ENCODE measurements at regions not wholly inside any gene's neighbourhood (a gene's known extent, or its start where the extent isn't known, plus 50 kb on each side); places are given as distances from the start of the nearest gene placed in this dataset.

GRCh38 chr3:145623349-145623748, 537.6 kb downstream of the PLOD2 start:
- Histone ChIP-seq H3K4me1 (ENCODE audit: control insufficient read depth, insufficient read depth, low read length) (no peaks in the 10 kb centered on the region), H3K27ac (ENCODE audit: insufficient read depth, low read depth, low read length, poor library complexity, severe bottlenecking) (no peak overlapping the region), H3K27me3 (ENCODE audit: control insufficient read depth, insufficient read depth, low read length, poor library complexity, severe bottlenecking) (no peaks in the 10 kb centered on the region), H3K4me3 (ENCODE audit: insufficient read depth, low read depth, low read length) (no peak overlapping the region), H3K36me3 (ENCODE audit: control insufficient read depth, insufficient read depth, low read length) (no peaks in the 10 kb centered on the region), H3K9me3 (ENCODE audit: control insufficient read depth, low read length) (no peaks in the 10 kb centered on the region)

DNA sequence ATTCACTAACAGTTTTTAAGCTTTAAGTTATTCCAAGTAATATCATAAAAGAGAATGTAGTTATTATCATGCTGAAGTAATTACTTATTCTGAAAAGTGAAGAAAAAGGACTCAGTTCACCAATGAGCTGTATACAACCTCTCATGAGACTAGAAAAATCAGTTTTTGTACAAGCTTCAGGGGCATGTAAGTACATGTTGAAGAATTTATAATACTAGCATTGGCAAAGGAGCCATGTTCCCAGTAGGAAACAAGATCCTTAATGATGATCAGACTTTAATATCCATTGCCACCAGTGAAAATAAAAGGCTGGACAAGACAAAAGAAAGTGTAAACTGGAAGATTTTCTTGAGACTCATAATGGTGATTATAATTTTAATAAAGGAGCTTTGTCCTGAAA, 532.8 kb downstream of the PLOD2 start:
- Histone ChIP-seq H3K27ac (ENCODE audit: insufficient read depth, low read depth, low read length, poor library complexity, severe bottlenecking) (no peak overlapping the region), H3K9me3 (ENCODE audit: control insufficient read depth, low read length) (no peaks in the 10 kb centered on the region), H3K4me3 (ENCODE audit: insufficient read depth, low read depth, low read length) (no peak overlapping the region), H3K27me3 (ENCODE audit: control insufficient read depth, insufficient read depth, low read length, poor library complexity, severe bottlenecking) (no peaks in the 10 kb centered on the region), H3K36me3 (ENCODE audit: control insufficient read depth, insufficient read depth, low read length) (no peaks in the 10 kb centered on the region), H3K4me1 (ENCODE audit: control insufficient read depth, insufficient read depth, low read length) (no peaks in the 10 kb centered on the region)

DNA sequence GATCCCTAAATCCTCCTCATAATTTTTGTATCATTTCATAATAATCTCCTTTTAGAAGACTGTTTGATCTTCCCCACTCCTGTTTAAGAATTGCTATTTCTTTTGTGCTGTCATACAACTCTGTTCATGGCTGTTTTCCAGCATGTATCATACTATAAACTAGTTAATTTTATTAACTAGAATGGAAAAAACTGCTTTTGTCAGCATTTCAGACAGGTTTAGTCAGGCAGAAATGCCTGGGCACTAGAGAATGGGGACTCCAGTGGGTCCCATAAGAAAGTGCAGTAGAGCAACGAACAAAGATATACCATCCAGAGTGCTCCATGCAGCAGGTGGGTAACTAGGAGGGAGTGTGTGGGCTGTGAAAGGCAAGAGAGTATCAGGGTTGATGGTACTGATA, 523.9 kb downstream of the PLOD2 start:
- H3K36me3 ChIP-seq (ENCODE audit: control insufficient read depth, insufficient read depth, low read length): no peaks in the 10 kb centered on the region
- H3K4me3 ChIP-seq (ENCODE audit: insufficient read depth, low read depth, low read length): no peak overlapping the region
- no peaks in the 10 kb centered on the region for H3K4me1 ChIP-seq (ENCODE audit: control insufficient read depth, insufficient read depth, low read length)
- no peaks in the 10 kb centered on the region for H3K27me3 ChIP-seq (ENCODE audit: control insufficient read depth, insufficient read depth, low read length, poor library complexity, severe bottlenecking)
- WGBS, 2 experiments: 93 to 100% methylated on average over 1 of the region's 1 CpG
- H3K27ac ChIP-seq (ENCODE audit: insufficient read depth, low read depth, low read length, poor library complexity, severe bottlenecking): no peak overlapping the region
- H3K9me3 ChIP-seq (ENCODE audit: control insufficient read depth, low read length): no peaks in the 10 kb centered on the region

DNA sequence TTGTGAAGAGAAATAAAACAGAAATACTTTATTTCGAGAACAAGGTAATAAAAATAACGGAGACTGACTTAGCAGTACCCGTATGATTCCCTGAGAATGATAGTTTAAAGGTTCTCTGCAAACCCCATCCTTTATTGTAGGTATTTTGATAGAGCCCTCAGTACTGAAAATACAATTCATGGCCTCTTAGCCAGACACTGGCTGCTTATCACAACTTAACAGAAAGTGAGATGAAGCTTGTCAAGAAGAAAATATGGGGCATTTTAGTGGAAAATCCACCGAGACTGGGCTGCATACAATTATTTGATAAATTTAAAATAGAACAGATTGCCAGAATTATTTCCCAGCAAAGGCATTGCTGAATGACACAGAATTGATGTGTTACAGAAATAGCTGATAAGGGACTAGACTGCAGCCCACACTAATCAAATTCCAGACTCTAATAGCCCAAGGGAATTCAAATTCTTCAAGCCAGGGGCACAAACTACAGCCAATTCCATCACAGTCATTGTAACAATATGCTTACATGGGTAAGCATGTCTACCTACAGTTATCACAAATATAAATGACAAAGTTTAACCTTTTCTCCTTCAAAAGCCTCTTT, 521.9 kb downstream of the PLOD2 start:
- no peaks in the 10 kb centered on the region for H3K9me3 ChIP-seq (ENCODE audit: control insufficient read depth, low read length)
- 92 to 100% methylated on average over 3 to 4 of the region's 4 CpGs for WGBS, 2 experiments
- no peaks in the 10 kb centered on the region for H3K36me3 ChIP-seq (ENCODE audit: control insufficient read depth, insufficient read depth, low read length)
- H3K4me3 ChIP-seq (ENCODE audit: insufficient read depth, low read depth, low read length): no peak overlapping the region
- no peaks in the 10 kb centered on the region for H3K27me3 ChIP-seq (ENCODE audit: control insufficient read depth, insufficient read depth, low read length, poor library complexity, severe bottlenecking)
- no peaks in the 10 kb centered on the region for H3K4me1 ChIP-seq (ENCODE audit: control insufficient read depth, insufficient read depth, low read length)
- no peak overlapping the region for H3K27ac ChIP-seq (ENCODE audit: insufficient read depth, low read depth, low read length, poor library complexity, severe bottlenecking)

DNA sequence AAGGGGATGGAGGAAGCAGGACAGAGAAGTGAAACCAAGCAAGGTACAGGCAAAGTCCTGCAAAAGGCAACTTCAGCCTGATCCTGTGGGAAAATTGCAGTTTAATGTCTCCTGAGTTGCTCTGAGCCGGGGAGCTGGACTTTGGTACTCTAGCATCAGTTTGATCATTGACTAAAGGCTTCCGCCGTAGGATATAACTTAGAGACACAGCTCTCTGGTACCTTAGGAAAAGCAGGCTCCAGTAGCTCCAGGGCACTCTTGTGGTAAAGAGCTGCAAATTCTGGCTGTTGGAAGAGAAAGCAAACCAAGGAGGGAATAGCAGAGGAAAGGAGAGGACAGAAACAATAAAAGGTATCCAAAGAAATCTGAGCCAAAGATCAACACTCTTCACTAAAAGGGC, 521.1 kb downstream of the PLOD2 start:
- Histone ChIP-seq H3K4me3 (ENCODE audit: insufficient read depth, low read depth, low read length) (no peak overlapping the region), H3K27me3 (ENCODE audit: control insufficient read depth, insufficient read depth, low read length, poor library complexity, severe bottlenecking) (no peaks in the 10 kb centered on the region), H3K4me1 (ENCODE audit: control insufficient read depth, insufficient read depth, low read length) (no peaks in the 10 kb centered on the region), H3K9me3 (ENCODE audit: control insufficient read depth, low read length) (no peaks in the 10 kb centered on the region), H3K27ac (ENCODE audit: insufficient read depth, low read depth, low read length, poor library complexity, severe bottlenecking) (no peak overlapping the region), H3K36me3 (ENCODE audit: control insufficient read depth, insufficient read depth, low read length) (no peaks in the 10 kb centered on the region)
- WGBS, 2 experiments: 87 to 90% methylated on average over 3 of the region's 3 CpGs

- H3K27ac ChIP-seq (ENCODE audit: insufficient read depth, low read depth, low read length, poor library complexity, severe bottlenecking): no peak overlapping the region
- H3K4me1 ChIP-seq (ENCODE audit: control insufficient read depth, insufficient read depth, low read length): no peaks in the 10 kb centered on the region
- H3K27me3 ChIP-seq (ENCODE audit: control insufficient read depth, insufficient read depth, low read length, poor library complexity, severe bottlenecking): no peaks in the 10 kb centered on the region
- H3K36me3 ChIP-seq (ENCODE audit: control insufficient read depth, insufficient read depth, low read length): no peaks in the 10 kb centered on the region
- H3K9me3 ChIP-seq (ENCODE audit: control insufficient read depth, low read length): peaks cover 2% of the 10 kb centered on the region
- no peak overlapping the region for H3K4me3 ChIP-seq (ENCODE audit: insufficient read depth, low read depth, low read length)
Observed at GRCh38 chr3:145648396-145648795, 512.6 kb downstream of the PLOD2 start.

GRCh38 chr3:145649368-145649887, 511.6 kb downstream of the PLOD2 start:
- Histone ChIP-seq H3K36me3 (ENCODE audit: control insufficient read depth, insufficient read depth, low read length) (no peaks in the 10 kb centered on the region), H3K27me3 (ENCODE audit: control insufficient read depth, insufficient read depth, low read length, poor library complexity, severe bottlenecking) (no peaks in the 10 kb centered on the region), H3K4me1 (ENCODE audit: control insufficient read depth, insufficient read depth, low read length) (no peaks in the 10 kb centered on the region), H3K9me3 (ENCODE audit: control insufficient read depth, low read length) (peaks cover 2% of the 10 kb centered on the region), H3K4me3 (ENCODE audit: insufficient read depth, low read depth, low read length) (no peak overlapping the region), H3K27ac (ENCODE audit: insufficient read depth, low read depth, low read length, poor library complexity, severe bottlenecking) (no peak overlapping the region)
- WGBS, 2 experiments: 93 to 94% methylated on average over 8 of the region's 8 CpGs

DNA sequence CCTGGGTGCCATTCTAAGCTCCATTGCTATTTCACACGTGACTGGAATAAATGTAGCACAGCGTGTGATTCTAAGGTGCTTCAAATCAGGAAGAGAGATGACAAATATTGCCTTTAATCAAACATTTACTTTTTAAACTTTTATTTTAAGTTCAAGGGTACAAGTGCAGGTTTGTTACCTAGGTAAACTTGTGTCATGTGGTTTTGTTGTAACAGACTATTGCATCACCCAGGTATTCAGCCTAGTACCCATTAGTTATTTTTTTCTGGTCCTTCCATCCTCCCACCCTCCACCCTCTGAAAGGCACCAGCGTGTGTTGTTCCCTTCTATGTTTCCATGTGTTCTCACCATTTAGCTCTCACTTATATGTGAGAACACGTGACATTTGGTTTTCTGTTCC, 510.8 kb downstream of the PLOD2 start:
- H3K4me1 ChIP-seq (ENCODE audit: control insufficient read depth, insufficient read depth, low read length): no peaks in the 10 kb centered on the region
- H3K36me3 ChIP-seq (ENCODE audit: control insufficient read depth, insufficient read depth, low read length): no peaks in the 10 kb centered on the region
- WGBS, 2 experiments: 92 to 97% methylated on average over 4 of the region's 4 CpGs

DNA sequence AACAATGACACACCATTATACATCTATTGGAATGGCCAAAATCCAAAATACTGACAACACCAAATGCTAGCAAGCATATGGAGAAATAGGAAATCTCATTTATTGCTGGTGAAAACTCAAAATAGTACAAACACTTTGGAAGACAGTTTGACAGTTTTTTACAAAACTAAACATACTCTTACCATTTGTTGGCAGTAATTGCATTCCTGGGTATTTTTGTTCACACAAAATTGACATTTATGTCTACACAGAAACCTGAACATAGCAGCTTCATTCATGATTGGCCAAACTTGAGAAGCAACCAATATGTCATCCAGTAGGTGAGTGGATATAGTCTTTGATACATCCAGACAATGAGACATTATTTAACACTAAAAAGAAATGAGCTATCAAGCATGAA, 489.9 kb downstream of the PLOD2 start:
- H3K27me3 ChIP-seq (ENCODE audit: control insufficient read depth, insufficient read depth, low read length, poor library complexity, severe bottlenecking): no peaks in the 10 kb centered on the region
- H3K4me3 ChIP-seq (ENCODE audit: insufficient read depth, low read depth, low read length): no peak overlapping the region
- no peaks in the 10 kb centered on the region for H3K9me3 ChIP-seq (ENCODE audit: control insufficient read depth, low read length)
- no peaks in the 10 kb centered on the region for H3K4me1 ChIP-seq (ENCODE audit: control insufficient read depth, insufficient read depth, low read length)
- H3K27ac ChIP-seq (ENCODE audit: insufficient read depth, low read depth, low read length, poor library complexity, severe bottlenecking): no peak overlapping the region
- no peaks in the 10 kb centered on the region for H3K36me3 ChIP-seq (ENCODE audit: control insufficient read depth, insufficient read depth, low read length)

More for the DNA sequence above, 510.8 kb downstream of the PLOD2 start:
- Histone ChIP-seq H3K4me3 (ENCODE audit: insufficient read depth, low read depth, low read length) (no peak overlapping the region), H3K9me3 (ENCODE audit: control insufficient read depth, low read length) (peaks cover 2% of the 10 kb centered on the region), H3K27ac (ENCODE audit: insufficient read depth, low read depth, low read length, poor library complexity, severe bottlenecking) (no peak overlapping the region), H3K27me3 (ENCODE audit: control insufficient read depth, insufficient read depth, low read length, poor library complexity, severe bottlenecking) (no peaks in the 10 kb centered on the region)

DNA sequence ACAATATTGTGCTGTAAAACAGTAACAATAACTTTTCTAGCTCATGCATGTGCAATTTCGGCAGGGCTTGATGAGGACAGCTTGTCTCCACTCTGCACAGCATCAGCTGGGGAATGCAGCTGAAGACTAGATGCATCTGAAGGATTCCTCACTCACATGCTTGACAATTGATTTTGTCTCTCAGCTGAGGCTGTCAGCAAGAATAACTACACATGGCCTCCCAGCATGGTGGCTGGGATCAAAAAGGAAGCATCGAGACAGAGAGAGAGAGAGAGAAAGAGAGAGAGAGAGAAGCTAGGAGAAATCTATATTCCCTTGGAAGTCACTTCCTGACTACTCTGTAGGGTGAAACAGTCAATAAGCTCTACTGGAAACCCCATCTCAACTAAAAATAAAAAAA, 487.1 kb downstream of the PLOD2 start:
- Histone ChIP-seq H3K27me3 (ENCODE audit: control insufficient read depth, insufficient read depth, low read length, poor library complexity, severe bottlenecking) (no peaks in the 10 kb centered on the region), H3K9me3 (ENCODE audit: control insufficient read depth, low read length) (no peaks in the 10 kb centered on the region), H3K4me3 (ENCODE audit: insufficient read depth, low read depth, low read length) (no peak overlapping the region), H3K4me1 (ENCODE audit: control insufficient read depth, insufficient read depth, low read length) (no peaks in the 10 kb centered on the region), H3K36me3 (ENCODE audit: control insufficient read depth, insufficient read depth, low read length) (no peaks in the 10 kb centered on the region), H3K27ac (ENCODE audit: insufficient read depth, low read depth, low read length, poor library complexity, severe bottlenecking) (no peak overlapping the region)
- WGBS, 2 experiments: 84 to 89% methylated on average over 2 of the region's 2 CpGs

DNA sequence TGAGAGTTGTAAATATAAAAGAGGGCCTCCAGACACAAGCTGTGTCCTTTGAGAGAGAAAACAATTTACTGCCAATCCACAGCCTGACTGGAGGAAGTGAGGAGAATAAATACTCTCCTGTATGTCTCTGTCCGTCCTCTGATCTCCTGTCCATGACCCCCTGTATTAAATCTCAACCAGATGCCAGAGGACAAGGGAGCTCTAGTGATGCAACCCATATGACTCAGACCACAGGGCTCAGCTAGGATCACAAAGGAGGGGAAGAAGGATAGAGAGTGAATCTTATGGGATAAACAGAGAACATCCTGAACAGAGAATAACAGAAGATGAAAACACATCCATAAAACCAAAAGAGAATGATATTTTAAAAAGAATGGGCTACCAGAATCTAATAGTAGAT, 482.6 kb downstream of the PLOD2 start:
- Histone ChIP-seq H3K4me1 (ENCODE audit: control insufficient read depth, insufficient read depth, low read length) (no peaks in the 10 kb centered on the region), H3K27me3 (ENCODE audit: control insufficient read depth, insufficient read depth, low read length, poor library complexity, severe bottlenecking) (no peaks in the 10 kb centered on the region), H3K4me3 (ENCODE audit: insufficient read depth, low read depth, low read length) (no peak overlapping the region), H3K9me3 (ENCODE audit: control insufficient read depth, low read length) (no peaks in the 10 kb centered on the region), H3K27ac (ENCODE audit: insufficient read depth, low read depth, low read length, poor library complexity, severe bottlenecking) (no peak overlapping the region), H3K36me3 (ENCODE audit: control insufficient read depth, insufficient read depth, low read length) (no peaks in the 10 kb centered on the region)
- 75 to 85% methylated on average over 1 of the region's 1 CpG for WGBS, 2 experiments

Measured in ectodermal cell (in vitro differentiated cells).